Bronchial epithelial cell (primary cell): ENCODE measurements at regions not wholly inside any gene's neighbourhood (a gene's known extent, or its start where the extent isn't known, plus 50 kb on each side); places are given as distances from the start of the nearest gene placed in this dataset.

Source experiments
- DNase-seq: peaks from one replicate; pipeline ENCODE4 v3.0.0-alpha.2; 2010; ENCODE audit warnings: low read depth
- FAIRE-seq: peaks from 2 replicates; lab custom pipeline; 2011; peaks lifted over from hg19 to GRCh38; lab: Jason Lieb, UNC
- H3K27me3 ChIP-seq: 2 replicates; pipeline ENCODE4 v1.5.1; 2011; ENCODE audit warnings: low read length; ENCODE audit not compliant: control insufficient read depth, insufficient read depth
- H3K36me3 ChIP-seq: 2 replicates; pipeline ENCODE4 v1.5.1; 2011; ENCODE audit warnings: low read length; ENCODE audit not compliant: control insufficient read depth, insufficient read depth
- H3K4me3 ChIP-seq: 2 replicates; pipeline ENCODE4 v1.5.1; 2011; ENCODE audit warnings: mild to moderate bottlenecking, low read depth, low read length, control low read depth
- TF ChIP-seq, protein P1 (sequence below): IDR thresholded peaks from 2 replicates; pipeline ENCODE4 v1.5.1; 2011; ENCODE audit warnings: mild to moderate bottlenecking, moderate library complexity, low read length, control low read depth, inconsistent platforms; ENCODE audit not compliant: insufficient read depth, severe bottlenecking

- TF ChIP-seq, protein P1, sequence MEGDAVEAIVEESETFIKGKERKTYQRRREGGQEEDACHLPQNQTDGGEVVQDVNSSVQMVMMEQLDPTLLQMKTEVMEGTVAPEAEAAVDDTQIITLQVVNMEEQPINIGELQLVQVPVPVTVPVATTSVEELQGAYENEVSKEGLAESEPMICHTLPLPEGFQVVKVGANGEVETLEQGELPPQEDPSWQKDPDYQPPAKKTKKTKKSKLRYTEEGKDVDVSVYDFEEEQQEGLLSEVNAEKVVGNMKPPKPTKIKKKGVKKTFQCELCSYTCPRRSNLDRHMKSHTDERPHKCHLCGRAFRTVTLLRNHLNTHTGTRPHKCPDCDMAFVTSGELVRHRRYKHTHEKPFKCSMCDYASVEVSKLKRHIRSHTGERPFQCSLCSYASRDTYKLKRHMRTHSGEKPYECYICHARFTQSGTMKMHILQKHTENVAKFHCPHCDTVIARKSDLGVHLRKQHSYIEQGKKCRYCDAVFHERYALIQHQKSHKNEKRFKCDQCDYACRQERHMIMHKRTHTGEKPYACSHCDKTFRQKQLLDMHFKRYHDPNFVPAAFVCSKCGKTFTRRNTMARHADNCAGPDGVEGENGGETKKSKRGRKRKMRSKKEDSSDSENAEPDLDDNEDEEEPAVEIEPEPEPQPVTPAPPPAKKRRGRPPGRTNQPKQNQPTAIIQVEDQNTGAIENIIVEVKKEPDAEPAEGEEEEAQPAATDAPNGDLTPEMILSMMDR = no peak
- Histone ChIP-seq H3K36me3 (no peaks in the 10 kb centered on the region), H3K27me3 (no peaks in the 10 kb centered on the region), H3K4me3 (no peak overlapping the region)
- DNase-seq (no peak), FAIRE-seq (no peak)
These were observed 255.7 kb upstream of the TNC start for GRCh38 chr9:115373710-115374045.

DNA sequence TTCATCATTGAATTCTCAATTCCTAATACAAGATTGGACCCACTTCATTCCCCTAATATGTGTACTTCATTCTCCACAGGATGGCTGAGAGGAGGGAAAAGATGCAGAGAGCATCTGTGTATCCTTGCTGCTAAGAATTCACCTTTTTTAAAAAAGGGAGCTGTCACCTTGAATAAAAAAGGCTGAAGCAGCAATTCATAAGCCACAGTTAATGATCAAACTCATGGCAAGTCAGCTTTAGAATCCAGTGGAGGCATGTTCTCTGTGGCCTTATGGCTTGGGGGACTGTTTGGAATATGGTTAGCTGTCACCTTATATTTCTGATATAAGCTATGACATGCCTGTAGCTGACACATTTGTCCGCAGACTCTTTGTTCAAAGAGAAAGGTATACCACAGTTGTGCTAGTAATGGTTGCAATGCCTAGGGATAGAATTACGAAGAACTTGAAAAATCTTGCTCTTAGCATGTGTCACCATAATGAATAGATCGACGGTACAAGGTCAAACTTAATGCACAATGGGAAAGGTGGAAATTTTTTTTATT, 256.8 kb upstream of the TNC start:
- peak; percentile 86 for FAIRE-seq
- DNase-seq = peak; percentile 95
- Histone ChIP-seq H3K4me3 (no peak overlapping the region), H3K36me3 (no peaks in the 10 kb centered on the region), H3K27me3 (no peaks in the 10 kb centered on the region)
- TF ChIP-seq, protein P1 = no peak

- H3K36me3 ChIP-seq = no peaks in the 10 kb centered on the region
- DNase-seq (no peak), FAIRE-seq (no peak)
- H3K27me3 ChIP-seq = no peaks in the 10 kb centered on the region
- no peak overlapping the region for H3K4me3 ChIP-seq
- TF ChIP-seq, protein P1 = no peak
These were observed 260.3 kb upstream of the TNC start for GRCh38 chr9:115378241-115378640.

DNA sequence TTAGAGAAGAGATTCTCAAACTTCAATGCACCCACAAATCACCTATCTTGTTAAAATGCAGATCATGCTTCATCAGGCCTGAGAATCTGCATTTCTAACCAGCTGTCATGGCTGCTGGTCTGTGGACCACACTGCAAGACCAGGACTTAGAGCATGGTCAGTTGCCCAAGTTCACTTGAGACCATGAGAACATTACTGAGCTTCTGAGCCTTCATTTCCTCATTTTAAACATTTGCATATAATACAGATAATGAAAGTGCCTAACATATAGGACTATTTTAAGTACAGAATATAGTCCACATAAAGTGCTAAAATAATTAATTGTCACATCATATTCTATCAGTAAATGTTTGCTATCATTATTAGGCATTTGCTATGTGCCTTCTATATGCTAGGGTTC, 260.8 kb upstream of the TNC start:
- Histone ChIP-seq H3K27me3 (no peaks in the 10 kb centered on the region), H3K36me3 (no peaks in the 10 kb centered on the region), H3K4me3 (no peak overlapping the region)
- DNase-seq = no peak
- TF ChIP-seq, protein P1 = no peak
- FAIRE-seq = no peak

GRCh38 chr9:115379719-115380118, 261.8 kb upstream of the TNC start:
- no peak for FAIRE-seq
- Histone ChIP-seq H3K27me3 (no peaks in the 10 kb centered on the region), H3K4me3 (no peak overlapping the region), H3K36me3 (no peaks in the 10 kb centered on the region)
- DNase-seq = no peak
- TF ChIP-seq, protein P1 = no peak

GRCh38 chr9:115382865-115383264, 264.9 kb upstream of the TNC start:
- Histone ChIP-seq H3K27me3 (no peaks in the 10 kb centered on the region), H3K4me3 (no peak overlapping the region), H3K36me3 (no peaks in the 10 kb centered on the region)
- peak; percentile 77 for FAIRE-seq
- no peak for DNase-seq
- TF ChIP-seq, protein P1 = no peak
